ENCODE measurements at regions not wholly inside any gene's neighbourhood (a gene's known extent, or its start where the extent isn't known, plus 50 kb on each side); places are given as distances from the start of the nearest gene placed in this dataset.

GRCh38 chr18:78136986-78137385 is 842.6 kb upstream of the SALL3 start:
- Histone ChIP-seq H4K20me1 (ENCODE audit: insufficient read depth, low read length) (no peaks in the 10 kb centered on the region), H3K36me3 (ENCODE audit: insufficient read depth, low read length) (no peaks in the 10 kb centered on the region), H3K9ac (ENCODE audit: low read depth, low read length) (no peak overlapping the region), H3K9me3 (ENCODE audit: insufficient read depth, low read length, severe bottlenecking) (no peaks in the 10 kb centered on the region), H3K4me2 (ENCODE audit: insufficient read depth, low read length) (no peak overlapping the region), H3K4me1 (ENCODE audit: insufficient read depth, low read length) (no peaks in the 10 kb centered on the region), H3K27ac (ENCODE audit: low read length) (no peak overlapping the region), H2AFZ (ENCODE audit: low read depth, low read length) (no peak overlapping the region), H3K79me2 (ENCODE audit: insufficient read depth, low read length) (no peaks in the 10 kb centered on the region), H3K4me3 (ENCODE audit: low read depth in 1 of 2, low read length in 2 of 2) (no peak overlapping the region), H3K27me3 (ENCODE audit: insufficient read depth, low read length, poor library complexity) (no peaks in the 10 kb centered on the region)
- no peak for TF ChIP-seq EZH2 (IDR thresholded peaks at IDR 0.05; ENCODE audit: borderline replicate concordance, low read depth, low read length, severe bottlenecking)
- no peak for TF ChIP-seq CTCF (IDR thresholded peaks at IDR 0.05; ENCODE audit: borderline replicate concordance, extremely low read depth, low read length, poor library complexity, severe bottlenecking)
- DNase-seq, result no peak
- no peak for ATAC-seq (ENCODE audit: insufficient read depth, low read depth)

- Histone ChIP-seq H3K4me3 (ENCODE audit: low read depth in 1 of 2, low read length in 2 of 2) (no peak overlapping the region), H4K20me1 (ENCODE audit: insufficient read depth, low read length) (no peaks in the 10 kb centered on the region), H3K9ac (ENCODE audit: low read depth, low read length) (no peak overlapping the region), H3K9me3 (ENCODE audit: insufficient read depth, low read length, severe bottlenecking) (no peaks in the 10 kb centered on the region), H3K79me2 (ENCODE audit: insufficient read depth, low read length) (no peaks in the 10 kb centered on the region), H3K27ac (ENCODE audit: low read length) (no peak overlapping the region), H3K4me2 (ENCODE audit: insufficient read depth, low read length) (no peak overlapping the region), H3K27me3 (ENCODE audit: insufficient read depth, low read length, poor library complexity) (no peaks in the 10 kb centered on the region), H3K4me1 (ENCODE audit: insufficient read depth, low read length) (no peaks in the 10 kb centered on the region), H2AFZ (ENCODE audit: low read depth, low read length) (no peak overlapping the region), H3K36me3 (ENCODE audit: insufficient read depth, low read length) (no peaks in the 10 kb centered on the region)
- TF ChIP-seq EZH2 (IDR thresholded peaks at IDR 0.05; ENCODE audit: borderline replicate concordance, low read depth, low read length, severe bottlenecking) (no peak), CTCF (IDR thresholded peaks at IDR 0.05; ENCODE audit: borderline replicate concordance, extremely low read depth, low read length, poor library complexity, severe bottlenecking) (no peak)
- no peak for ATAC-seq (ENCODE audit: insufficient read depth, low read depth)
- no peak for DNase-seq
Observed at GRCh38 chr18:78138983-78139496, 840.6 kb upstream of the SALL3 start.

GRCh38 chr18:78140294-78140693 is 839.3 kb upstream of the SALL3 start:
- Histone ChIP-seq H3K9ac (ENCODE audit: low read depth, low read length) (no peak overlapping the region), H3K79me2 (ENCODE audit: insufficient read depth, low read length) (no peaks in the 10 kb centered on the region), H3K27me3 (ENCODE audit: insufficient read depth, low read length, poor library complexity) (no peaks in the 10 kb centered on the region), H3K4me2 (ENCODE audit: insufficient read depth, low read length) (no peak overlapping the region), H3K9me3 (ENCODE audit: insufficient read depth, low read length, severe bottlenecking) (no peaks in the 10 kb centered on the region), H2AFZ (ENCODE audit: low read depth, low read length) (no peak overlapping the region), H3K4me1 (ENCODE audit: insufficient read depth, low read length) (no peaks in the 10 kb centered on the region), H3K36me3 (ENCODE audit: insufficient read depth, low read length) (no peaks in the 10 kb centered on the region), H4K20me1 (ENCODE audit: insufficient read depth, low read length) (no peaks in the 10 kb centered on the region), H3K4me3 (ENCODE audit: low read depth in 1 of 2, low read length in 2 of 2) (no peak overlapping the region), H3K27ac (ENCODE audit: low read length) (no peak overlapping the region)
- TF ChIP-seq EZH2 (IDR thresholded peaks at IDR 0.05; ENCODE audit: borderline replicate concordance, low read depth, low read length, severe bottlenecking), result no peak
- no peak for TF ChIP-seq CTCF (IDR thresholded peaks at IDR 0.05; ENCODE audit: borderline replicate concordance, extremely low read depth, low read length, poor library complexity, severe bottlenecking)
- ATAC-seq (ENCODE audit: insufficient read depth, low read depth) (no peak), DNase-seq (no peak)

GRCh38 chr18:78144669-78145068 is 834.9 kb upstream of the SALL3 start:
- Histone ChIP-seq H3K4me2 (ENCODE audit: insufficient read depth, low read length) (no peak overlapping the region), H3K9ac (ENCODE audit: low read depth, low read length) (no peak overlapping the region), H3K36me3 (ENCODE audit: insufficient read depth, low read length) (no peaks in the 10 kb centered on the region), H4K20me1 (ENCODE audit: insufficient read depth, low read length) (no peaks in the 10 kb centered on the region), H3K27ac (ENCODE audit: low read length) (no peak overlapping the region), H3K9me3 (ENCODE audit: insufficient read depth, low read length, severe bottlenecking) (no peaks in the 10 kb centered on the region), H3K4me3 (ENCODE audit: low read depth in 1 of 2, low read length in 2 of 2) (no peak overlapping the region), H3K27me3 (ENCODE audit: insufficient read depth, low read length, poor library complexity) (no peaks in the 10 kb centered on the region), H3K4me1 (ENCODE audit: insufficient read depth, low read length) (no peaks in the 10 kb centered on the region), H2AFZ (ENCODE audit: low read depth, low read length) (no peak overlapping the region), H3K79me2 (ENCODE audit: insufficient read depth, low read length) (no peaks in the 10 kb centered on the region)
- ATAC-seq (ENCODE audit: insufficient read depth, low read depth) (no peak), DNase-seq (no peak)
- TF ChIP-seq CTCF (IDR thresholded peaks at IDR 0.05; ENCODE audit: borderline replicate concordance, extremely low read depth, low read length, poor library complexity, severe bottlenecking) (no peak), EZH2 (IDR thresholded peaks at IDR 0.05; ENCODE audit: borderline replicate concordance, low read depth, low read length, severe bottlenecking) (no peak)

All from DND-41 (cell line).